ENCODE measurements at regions not wholly inside any gene's neighbourhood (a gene's known extent, or its start where the extent isn't known, plus 50 kb on each side); places are given as distances from the start of the nearest gene placed in this dataset.
"Not testable (repeated sequence)": the region's sequence is repeated elsewhere in the genome, so short reads cannot be mapped to it uniquely, and the experiment has no call there.

- TF ChIP-seq CTCF (conservative IDR thresholded peaks at IDR 0.05; ENCODE audit: low read length); EZH2phosphoT487 (IDR thresholded peaks at IDR 0.05; ENCODE audit: borderline replicate concordance): not testable (repeated sequence)
Observed at GRCh38 chr2:111292232-111292968, 171.7 kb downstream of the BCL2L11 start.
